COLO668 (cell line): ENCODE measurements at regions not wholly inside any gene's neighbourhood (a gene's known extent, or its start where the extent isn't known, plus 50 kb on each side); places are given as distances from the start of the nearest gene placed in this dataset.
"Not testable (repeated sequence)": the region's sequence is repeated elsewhere in the genome, so short reads cannot be mapped to it uniquely, and the experiment has no call there.

Experiments used
- DNase-seq: peaks from one replicate; lab custom pipeline; 2025; ENCODE audit not compliant: unreplicated experiment; lab: John Stamatoyannopoulos, UW

GRCh38 chr7:112668561-112668960, 121.6 kb downstream of the TMEM168 start:
- DNase-seq, result no peak

DNA sequence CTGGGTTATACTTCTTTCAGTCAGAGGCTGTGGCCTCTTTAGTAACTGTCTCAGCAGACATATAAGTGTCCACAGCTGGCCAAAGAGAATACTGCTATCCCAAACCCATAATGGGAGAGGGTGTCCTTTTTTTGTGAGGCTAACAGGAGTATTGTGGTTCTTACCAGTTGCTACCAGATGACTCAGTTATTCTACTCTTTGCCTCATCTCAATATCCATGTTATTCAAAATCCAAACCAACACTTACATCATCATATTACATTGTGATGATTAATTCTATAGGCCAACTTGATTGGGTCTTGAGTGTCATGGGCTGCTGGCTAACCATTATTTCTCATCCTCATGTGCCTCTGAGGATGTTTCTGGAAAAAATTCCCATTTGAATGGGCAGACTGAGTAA, 120.9 kb downstream of the TMEM168 start:
- DNase-seq, result no peak

GRCh38 chr7:112670193-112670592, 120.0 kb downstream of the TMEM168 start:
- no peak for DNase-seq

- no peak for DNase-seq
Measured at GRCh38 chr7:112678626-112679025, 111.6 kb downstream of the TMEM168 start.

GRCh38 chr7:112689466-112690177, 100.6 kb downstream of the TMEM168 start:
- not testable (repeated sequence) for DNase-seq

DNA sequence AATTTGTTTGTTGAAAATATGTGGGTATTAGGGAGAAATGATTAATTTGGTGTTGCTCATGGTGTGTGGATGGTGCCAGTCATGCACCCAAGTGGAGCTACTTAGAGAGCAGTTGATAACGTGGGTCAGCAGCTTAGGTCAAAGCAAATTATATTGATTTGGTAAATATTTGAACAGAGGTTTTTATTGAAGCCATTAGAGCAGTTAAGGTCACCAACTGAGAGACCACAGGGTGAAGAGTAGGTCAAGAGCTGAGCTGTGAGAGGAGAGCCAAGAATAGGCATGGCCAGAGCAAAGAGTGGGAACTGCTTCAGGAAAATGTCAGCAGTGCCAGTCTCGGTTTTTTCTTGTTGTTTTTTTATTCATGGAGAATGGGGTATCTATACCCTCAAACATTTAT, 97.9 kb downstream of the TMEM168 start:
- no peak for DNase-seq

DNA sequence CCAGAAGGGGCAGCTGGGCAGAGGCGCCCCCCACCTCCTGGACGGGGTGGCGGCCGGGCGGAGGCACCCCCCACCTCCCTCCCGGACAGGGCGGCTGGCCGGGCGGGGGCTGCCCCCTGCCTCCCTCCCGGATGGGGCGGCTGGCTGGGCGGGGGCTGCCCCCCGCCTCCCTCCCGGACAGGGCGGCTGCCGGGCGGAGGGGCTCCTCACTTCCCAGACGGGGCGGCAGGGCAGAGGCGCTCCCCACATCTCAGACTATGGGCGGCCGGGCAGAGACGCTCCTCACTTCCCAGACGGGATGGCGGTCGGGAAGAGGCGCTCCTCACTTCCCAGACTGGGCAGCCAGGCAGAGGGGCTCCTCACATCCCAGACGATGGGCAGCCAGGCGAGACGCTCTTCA, 93.0 kb downstream of the TMEM168 start:
- DNase-seq, result not testable (repeated sequence)

DNA sequence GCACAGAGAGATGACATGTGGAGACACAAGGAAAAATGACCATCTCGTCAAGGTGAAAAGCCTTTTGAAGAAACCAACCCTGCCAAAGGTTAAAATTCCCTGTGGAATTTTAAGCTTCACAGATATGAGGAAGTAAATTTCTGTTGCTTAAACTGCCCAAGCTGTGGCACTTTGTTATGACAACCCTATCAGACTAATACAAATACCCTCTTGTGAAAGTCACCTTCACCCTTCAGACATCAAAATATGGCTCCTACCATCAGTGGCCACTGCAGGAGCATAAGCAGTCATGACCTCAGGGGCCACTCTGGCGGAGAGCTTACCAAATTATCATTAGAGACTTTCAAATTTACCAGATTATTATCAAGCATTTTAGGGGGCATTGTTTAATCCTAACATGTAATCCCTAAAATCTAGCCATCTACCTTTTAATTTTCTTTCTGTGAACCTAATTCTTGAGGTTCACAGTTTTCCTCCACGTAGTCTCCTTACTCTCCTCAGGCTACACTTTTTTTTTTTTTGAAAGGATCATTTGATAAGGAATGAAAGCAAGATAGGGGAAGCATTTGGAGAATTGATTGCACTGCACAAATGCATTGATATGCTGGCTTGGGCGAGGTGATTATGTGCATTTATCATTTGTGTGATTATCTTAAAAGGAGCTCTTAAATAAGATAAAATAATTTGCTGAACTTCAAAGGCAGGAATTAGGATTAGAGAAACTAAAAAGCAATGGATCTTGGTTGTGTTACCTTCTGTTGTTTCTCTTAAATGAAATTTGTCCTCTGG, 90.3 kb downstream of the TMEM168 start:
- no peak for DNase-seq

- DNase-seq, result no peak
Measured at GRCh38 chr7:112701456-112701855, 88.7 kb downstream of the TMEM168 start.

GRCh38 chr7:112707655-112708054, 82.5 kb downstream of the TMEM168 start:
- no peak for DNase-seq

GRCh38 chr7:112708236-112708635, 82.0 kb downstream of the TMEM168 start:
- no peak for DNase-seq
